T-cell (primary cell): ENCODE measurements at regions not wholly inside any gene's neighbourhood (a gene's known extent, or its start where the extent isn't known, plus 50 kb on each side); places are given as distances from the start of the nearest gene placed in this dataset.

Source experiments
- ATAC-seq, 4 experiments: fragments of 200-7000 bp in 3 of 4; fragments of 150-1000 bp in 1 of 4; cut with Tn5 transposase; replicated peaks in 1 of 4; 1 replicate in 3 of 4; 2 replicates in 1 of 4; pipeline ENCODE4 v1.10.0; 2021; ENCODE audit warnings: moderate library complexity in 3 of 4, mild to moderate bottlenecking in 2 of 4, moderate number of reproducible peaks in 1 of 4
- CTCF ChIA-PET, 2 donors: fragments of 300-600 bp; sonication (Branson Sonifier 250); formaldehyde crosslinking; loops; one replicate each; lab custom pipeline; 2022; ENCODE audit warnings: antibody characterized with exemption in 2 of 2; lab: Charles Lee
- POLR2A ChIA-PET, 2 donors: fragments of 300-600 bp; sonication (Branson Sonifier 250); formaldehyde crosslinking; loops; one replicate each; lab custom pipeline; 2022; ENCODE audit warnings: antibody characterized with exemption in 2 of 2; lab: Charles Lee
- DNase-seq, 35 experiments: peaks; one replicate each; pipeline versions ENCODE4 v3.0.0 to v3.0.0-alpha.2; 2013 to 2023
- H3K27ac ChIP-seq: one replicate; pipeline ENCODE4 v1.5.1; 2013; ENCODE audit warnings: low read length
- H3K27me3 ChIP-seq, 2 experiments: replicated peaks in 1 of 2; 1 replicate in 1 of 2; 2 replicates in 1 of 2; pipeline versions ENCODE4 v1.6.1 to v1.7.0; 2013; ENCODE audit warnings: low read length in 1 of 2, mixed read lengths in 1 of 2; ENCODE audit not compliant: control insufficient read depth in 2 of 2, insufficient read depth in 2 of 2; ENCODE audit errors: extremely low read depth in 1 of 2
- H3K36me3 ChIP-seq, 2 donors: 1 replicate in 1 of 2; 2 replicates in 1 of 2; pipeline versions ENCODE4 v1.6.1 to v1.7.0; 2013; ENCODE audit warnings: low read length in 1 of 2; ENCODE audit not compliant: control insufficient read depth in 2 of 2, insufficient read depth in 1 of 2; ENCODE audit errors: extremely low read depth in 1 of 2
- H3K4me1 ChIP-seq, 2 experiments: 1 replicate in 1 of 2; 2 replicates in 1 of 2; pipeline versions ENCODE4 v1.6.1 to v1.7.0; 2013; ENCODE audit warnings: low read length in 2 of 2, mixed read lengths in 1 of 2; ENCODE audit not compliant: insufficient read depth in 2 of 2, control insufficient read depth in 1 of 2; ENCODE audit errors: extremely low read depth in 1 of 2
- H3K4me3 ChIP-seq, 2 donors: 1 replicate in 1 of 2; 2 replicates in 1 of 2; pipeline versions ENCODE4 v1.5.1 to v1.7.0; 2013; ENCODE audit warnings: mild to moderate bottlenecking in 2 of 2, low read length in 1 of 2, moderate library complexity in 1 of 2; ENCODE audit not compliant: control insufficient read depth in 1 of 2; ENCODE audit errors: extremely low read depth in 1 of 2
- H3K9me3 ChIP-seq: 2 replicates; pipeline ENCODE4 v1.7.0; 2013
- H3K27ac Mint-ChIP-seq, 2 donors: one replicate each; pipeline ENCODE4 v1.8.0; 2020 to 2021; ENCODE audit warnings: mild to moderate bottlenecking in 2 of 2, mixed read lengths in 2 of 2
- H3K27me3 Mint-ChIP-seq, 2 donors: one replicate each; pipeline ENCODE4 v1.8.0; 2021 to 2022; ENCODE audit warnings: mixed read lengths in 2 of 2
- H3K36me3 Mint-ChIP-seq: one replicate; pipeline ENCODE4 v1.8.0; 2021; ENCODE audit warnings: mixed read lengths
- H3K4me1 Mint-ChIP-seq, 3 donors: one replicate each; pipeline ENCODE4 v1.8.0; 2020 to 2022; ENCODE audit warnings: mixed read lengths in 3 of 3, mild to moderate bottlenecking in 1 of 3
- H3K4me3 Mint-ChIP-seq, 3 donors: one replicate each; pipeline ENCODE4 v1.8.0; 2020 to 2022; ENCODE audit warnings: mild to moderate bottlenecking in 3 of 3, mixed read lengths in 3 of 3, moderate library complexity in 3 of 3
- H3K9me3 Mint-ChIP-seq, 3 donors: one replicate each; pipeline ENCODE4 v1.8.0; 2020 to 2022; ENCODE audit warnings: mixed read lengths in 3 of 3
- WGBS: methylation state at CpG from one replicate; pipeline ENCODE4 v1.1.5; 2013; ENCODE audit warnings: missing lambda C conversion rate; ENCODE audit not compliant: insufficient coverage; 5-methylcytosine and 5-hydroxymethylcytosine counted together

DNA sequence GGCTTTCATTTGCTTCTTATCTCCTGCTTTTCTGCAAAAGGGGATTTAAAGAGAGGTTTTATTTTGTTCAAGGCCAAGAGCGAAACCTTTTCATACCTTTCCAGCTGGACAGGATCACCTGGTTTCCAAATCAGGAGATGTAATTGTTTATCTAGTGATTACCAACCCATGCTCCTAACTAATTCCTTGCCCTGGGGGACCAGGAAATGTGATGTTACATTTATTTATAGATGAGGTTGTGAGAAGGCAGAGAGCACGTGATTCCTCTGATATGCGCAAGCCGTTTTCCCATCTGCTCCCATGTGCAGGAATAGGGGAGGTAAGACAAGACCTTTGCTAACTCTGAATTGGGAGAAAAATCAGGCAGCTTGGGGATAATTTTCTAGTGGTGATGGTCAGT, 507.2 kb upstream of the LARGE1 start:
- Mint-ChIP-seq H3K27ac (no peak overlapping the region), H3K27me3 (peaks cover 0 to 6% of the 10 kb centered on the region in 2 donors), H3K36me3 (no peaks in the 10 kb centered on the region), H3K4me3 (no peak overlapping the region), H3K9me3 (peaks cover 2 to 17% (median 9%) of the 10 kb centered on the region in 3 donors), H3K4me1 (no peaks in the 10 kb centered on the region)
- H3K36me3 ChIP-seq, result no peaks in the 10 kb centered on the region
- no peaks in the 10 kb centered on the region for H3K4me1 ChIP-seq
- no peaks in the 10 kb centered on the region for H3K27me3 ChIP-seq
- POLR2A ChIA-PET, result no interaction called here
- no peaks in the 10 kb centered on the region for H3K9me3 ChIP-seq
- DNase-seq (no peak), ATAC-seq (no peak)
- WGBS, result 92% methylated on average over 3 of the region's 4 CpGs
- no peak overlapping the region for H3K27ac ChIP-seq
- CTCF ChIA-PET, result no interaction called here
- H3K4me3 ChIP-seq, result no peak overlapping the region

DNA sequence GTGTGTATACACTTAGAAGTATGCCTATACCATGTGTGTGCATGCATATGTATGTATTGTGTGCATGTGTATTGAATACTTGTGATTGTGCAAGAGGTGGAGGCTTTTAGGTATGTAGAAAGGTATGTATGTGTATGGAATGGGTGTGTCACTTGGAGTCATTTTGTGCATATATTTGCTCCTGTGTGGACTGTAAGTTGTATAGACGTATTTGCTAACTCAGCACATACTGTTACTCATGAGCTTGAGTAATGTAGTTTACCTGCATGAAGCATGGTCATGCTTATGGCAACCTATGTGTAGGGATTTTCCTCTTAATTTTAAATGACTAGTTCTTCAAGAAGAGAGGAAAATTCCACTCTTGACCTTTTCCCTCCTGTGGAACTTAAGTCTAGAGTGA, 507.6 kb upstream of the LARGE1 start:
- Mint-ChIP-seq H3K4me1 (no peaks in the 10 kb centered on the region), H3K27ac (no peak overlapping the region), H3K4me3 (no peak overlapping the region), H3K9me3 (peaks cover 2 to 17% (median 9%) of the 10 kb centered on the region in 3 donors), H3K36me3 (no peaks in the 10 kb centered on the region), H3K27me3 (peaks cover 0 to 6% of the 10 kb centered on the region in 2 donors)
- Histone ChIP-seq H3K36me3 (no peaks in the 10 kb centered on the region), H3K9me3 (no peaks in the 10 kb centered on the region), H3K4me1 (no peaks in the 10 kb centered on the region), H3K27me3 (no peaks in the 10 kb centered on the region), H3K4me3 (no peak overlapping the region), H3K27ac (no peak overlapping the region)
- CTCF ChIA-PET, result no interaction called here
- ATAC-seq, result no peak
- no peak for DNase-seq
- POLR2A ChIA-PET, result no interaction called here
- WGBS, result no CpG with 5 or more reads among the region's 1 CpG

DNA sequence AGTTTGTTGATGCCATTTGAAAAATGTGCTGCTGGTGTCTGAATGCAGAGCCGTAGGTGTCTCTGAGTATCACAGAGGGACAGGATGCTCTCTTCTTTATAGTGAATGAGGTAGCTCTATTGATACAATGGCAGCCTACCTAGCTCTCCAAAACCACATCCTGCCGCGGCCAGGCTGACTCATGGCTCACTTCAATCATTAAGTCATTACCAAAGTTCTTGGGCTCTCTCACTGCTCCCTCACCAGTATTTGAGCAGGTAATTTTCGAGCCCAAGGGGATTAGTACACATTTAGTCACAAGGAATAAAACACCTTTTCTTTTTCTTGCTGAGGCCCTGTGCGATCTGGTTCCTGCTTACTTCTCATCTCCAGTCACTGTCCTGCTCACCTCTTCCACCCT, 509.0 kb upstream of the LARGE1 start:
- Mint-ChIP-seq H3K27me3 (peaks cover 0 to 6% of the 10 kb centered on the region in 2 donors), H3K36me3 (no peaks in the 10 kb centered on the region), H3K27ac (no peak overlapping the region), H3K9me3 (peaks cover 2 to 17% (median 9%) of the 10 kb centered on the region in 3 donors), H3K4me1 (no peaks in the 10 kb centered on the region), H3K4me3 (no peak overlapping the region)
- no peaks in the 10 kb centered on the region for H3K9me3 ChIP-seq
- no peaks in the 10 kb centered on the region for H3K36me3 ChIP-seq
- ChIA-PET CTCF (no interaction called here), POLR2A (no interaction called here)
- no peak overlapping the region for H3K27ac ChIP-seq
- no peak for DNase-seq
- H3K27me3 ChIP-seq, result no peaks in the 10 kb centered on the region
- WGBS, result 76% methylated on average over 3 of the region's 5 CpGs
- no peak for ATAC-seq
- H3K4me1 ChIP-seq, result no peaks in the 10 kb centered on the region
- no peak overlapping the region for H3K4me3 ChIP-seq

DNA sequence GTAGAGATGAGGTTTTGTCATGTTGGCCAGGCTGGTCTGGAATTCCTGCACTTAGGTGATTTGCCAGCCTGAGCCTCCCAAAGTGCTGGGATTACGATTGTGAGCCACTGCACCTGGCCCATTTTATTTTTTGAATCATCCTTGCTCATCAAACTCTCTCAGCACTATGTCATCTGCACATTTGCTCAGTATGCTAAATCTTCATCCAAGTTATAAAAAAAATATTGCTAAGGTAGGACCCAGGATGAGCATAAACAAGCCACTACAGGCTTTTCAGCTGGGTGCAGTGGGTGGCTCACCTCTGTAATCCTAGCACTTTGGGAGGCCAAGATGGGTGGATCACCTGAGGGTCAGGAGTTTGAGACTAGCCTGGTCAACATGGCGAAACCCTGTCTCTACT, 510.1 kb upstream of the LARGE1 start:
- Mint-ChIP-seq H3K9me3 (peaks cover 2 to 18% (median 4%) of the 10 kb centered on the region in 3 donors), H3K36me3 (no peaks in the 10 kb centered on the region), H3K27ac (no peak overlapping the region), H3K4me1 (no peaks in the 10 kb centered on the region), H3K4me3 (no peak overlapping the region), H3K27me3 (no peaks in the 10 kb centered on the region)
- ATAC-seq (no peak), DNase-seq (no peak)
- Histone ChIP-seq H3K27me3 (no peaks in the 10 kb centered on the region), H3K4me3 (no peak overlapping the region), H3K27ac (no peak overlapping the region), H3K9me3 (no peaks in the 10 kb centered on the region), H3K4me1 (no peaks in the 10 kb centered on the region), H3K36me3 (no peaks in the 10 kb centered on the region)
- ChIA-PET CTCF (no interaction called here), POLR2A (no interaction called here)
- 50% methylated on average over 1 of the region's 2 CpGs for WGBS

DNA sequence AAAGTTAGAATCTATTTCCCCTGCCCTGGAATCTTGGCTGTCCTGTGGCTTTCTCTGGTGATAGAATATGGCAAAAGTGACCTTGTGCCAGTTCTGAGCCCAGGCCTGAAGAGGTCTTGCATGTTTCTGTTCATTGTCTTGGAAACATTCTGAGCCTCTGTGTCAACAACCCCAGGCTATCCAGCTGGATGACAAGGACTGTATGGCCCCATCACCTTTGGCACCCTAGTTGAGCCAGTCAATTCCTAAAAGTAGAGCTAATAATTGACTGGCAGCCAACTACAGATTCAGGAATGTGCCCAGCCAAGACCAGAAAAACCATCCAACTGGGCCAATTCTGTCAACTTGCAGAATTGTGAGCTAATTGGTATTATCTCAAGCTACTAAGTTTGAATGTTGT, 514.1 kb upstream of the LARGE1 start:
- Mint-ChIP-seq H3K36me3 (no peaks in the 10 kb centered on the region), H3K4me3 (no peak overlapping the region), H3K27me3 (peaks cover 0 to 4% of the 10 kb centered on the region in 2 donors), H3K27ac (no peak overlapping the region), H3K4me1 (no peaks in the 10 kb centered on the region), H3K9me3 (peaks cover 2 to 7% (median 7%) of the 10 kb centered on the region in 3 donors)
- ChIA-PET CTCF (no interaction called here), POLR2A (no interaction called here)
- Histone ChIP-seq H3K36me3 (no peaks in the 10 kb centered on the region), H3K9me3 (no peaks in the 10 kb centered on the region), H3K4me1 (no peaks in the 10 kb centered on the region), H3K27me3 (no peaks in the 10 kb centered on the region), H3K4me3 (no peak overlapping the region), H3K27ac (no peak overlapping the region)
- no peak for ATAC-seq
- no peak for DNase-seq

DNA sequence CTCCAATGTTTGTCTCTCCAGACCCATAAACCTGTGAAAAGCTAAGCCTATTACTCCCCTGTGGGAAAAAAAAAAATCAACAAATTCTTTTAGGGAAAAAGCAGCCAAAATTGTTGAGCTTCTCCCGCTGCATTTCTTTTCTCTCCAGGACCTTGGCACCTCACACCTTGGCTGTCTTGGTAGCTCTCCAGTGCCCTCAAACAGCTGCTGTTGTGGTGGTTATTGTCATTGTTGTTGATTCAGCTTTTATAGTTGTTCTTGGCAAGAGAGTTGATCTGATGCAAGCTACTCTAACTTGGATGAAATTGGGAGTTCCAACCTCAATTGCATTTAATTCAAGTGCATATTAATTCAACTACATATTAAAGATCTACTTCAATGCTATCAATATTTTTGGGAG, 516.9 kb upstream of the LARGE1 start:
- Histone ChIP-seq H3K4me3 (no peak overlapping the region), H3K36me3 (no peaks in the 10 kb centered on the region), H3K4me1 (no peaks in the 10 kb centered on the region), H3K9me3 (no peaks in the 10 kb centered on the region), H3K27ac (no peak overlapping the region), H3K27me3 (no peaks in the 10 kb centered on the region)
- ATAC-seq (no peak), DNase-seq (no peak)
- peaks cover 0 to 4% of the 10 kb centered on the region in 2 donors for H3K27me3 Mint-ChIP-seq
- H3K4me3 Mint-ChIP-seq, result no peak overlapping the region
- no peak overlapping the region for H3K27ac Mint-ChIP-seq
- H3K4me1 Mint-ChIP-seq, result no peaks in the 10 kb centered on the region
- no CpG with 5 or more reads among the region's 1 CpG for WGBS
- CTCF ChIA-PET, result no interaction called here
- peaks cover 0 to 10% (median 7%) of the 10 kb centered on the region in 3 donors for H3K9me3 Mint-ChIP-seq
- no peaks in the 10 kb centered on the region for H3K36me3 Mint-ChIP-seq
- POLR2A ChIA-PET, result no interaction called here

DNA sequence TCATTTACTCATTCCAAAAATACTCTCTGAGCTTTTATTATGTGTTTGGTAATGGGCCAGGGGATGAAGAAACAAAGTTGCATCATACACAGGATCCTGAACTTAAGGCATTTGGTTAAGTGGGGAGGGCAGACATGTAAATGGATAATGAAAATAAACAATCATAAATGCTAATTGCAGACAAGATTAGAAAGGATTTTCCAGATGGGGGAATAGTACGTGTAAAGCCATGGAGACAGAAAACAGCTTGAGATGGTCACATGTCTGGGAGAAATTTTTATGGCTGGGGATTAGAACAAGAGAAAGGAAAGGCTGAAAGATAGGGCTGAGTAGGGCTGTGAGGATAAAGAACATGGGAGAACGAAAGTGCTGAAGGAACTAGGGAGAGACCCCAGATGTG, 534.3 kb upstream of the LARGE1 start:
- Mint-ChIP-seq H3K4me3 (no peak overlapping the region), H3K27ac (no peak overlapping the region), H3K9me3 (peaks cover 0 to 7% (median 5%) of the 10 kb centered on the region in 3 donors), H3K4me1 (no peaks in the 10 kb centered on the region), H3K36me3 (no peaks in the 10 kb centered on the region), H3K27me3 (no peaks in the 10 kb centered on the region)
- CTCF ChIA-PET, result no interaction called here
- no peak overlapping the region for H3K4me3 ChIP-seq
- 65% methylated on average over 2 of the region's 2 CpGs for WGBS
- no peaks in the 10 kb centered on the region for H3K27me3 ChIP-seq
- ATAC-seq (no peak), DNase-seq (no peak)
- no peaks in the 10 kb centered on the region for H3K36me3 ChIP-seq
- POLR2A ChIA-PET, result no interaction called here
- H3K27ac ChIP-seq, result no peak overlapping the region
- H3K9me3 ChIP-seq, result no peaks in the 10 kb centered on the region
- H3K4me1 ChIP-seq, result no peaks in the 10 kb centered on the region
